SU-DHL-6 (cell line): ENCODE measurements at regions not wholly inside any gene's neighbourhood (a gene's known extent, or its start where the extent isn't known, plus 50 kb on each side); places are given as distances from the start of the nearest gene placed in this dataset.

Experiments used
- CTCF ChIP-seq: fragments of 200-600 bp; sonication (generic); IDR thresholded peaks from one replicate; pipeline ENCODE4 v1.5.1; 2017; ENCODE audit warnings: antibody characterized with exemption, mild to moderate bottlenecking, low read length, moderate library complexity; ENCODE audit not compliant: insufficient read depth, poor library complexity, severe bottlenecking
- EZH2phosphoT487 ChIP-seq: fragments of 200-600 bp; sonication (generic), shearing (Covaris generic); conservative IDR thresholded peaks from 2 replicates; pipeline ENCODE4 v1.6.1; 2018; ENCODE audit warnings: mild to moderate bottlenecking, antibody characterized with exemption, low read length, moderate library complexity, mixed read lengths

DNA sequence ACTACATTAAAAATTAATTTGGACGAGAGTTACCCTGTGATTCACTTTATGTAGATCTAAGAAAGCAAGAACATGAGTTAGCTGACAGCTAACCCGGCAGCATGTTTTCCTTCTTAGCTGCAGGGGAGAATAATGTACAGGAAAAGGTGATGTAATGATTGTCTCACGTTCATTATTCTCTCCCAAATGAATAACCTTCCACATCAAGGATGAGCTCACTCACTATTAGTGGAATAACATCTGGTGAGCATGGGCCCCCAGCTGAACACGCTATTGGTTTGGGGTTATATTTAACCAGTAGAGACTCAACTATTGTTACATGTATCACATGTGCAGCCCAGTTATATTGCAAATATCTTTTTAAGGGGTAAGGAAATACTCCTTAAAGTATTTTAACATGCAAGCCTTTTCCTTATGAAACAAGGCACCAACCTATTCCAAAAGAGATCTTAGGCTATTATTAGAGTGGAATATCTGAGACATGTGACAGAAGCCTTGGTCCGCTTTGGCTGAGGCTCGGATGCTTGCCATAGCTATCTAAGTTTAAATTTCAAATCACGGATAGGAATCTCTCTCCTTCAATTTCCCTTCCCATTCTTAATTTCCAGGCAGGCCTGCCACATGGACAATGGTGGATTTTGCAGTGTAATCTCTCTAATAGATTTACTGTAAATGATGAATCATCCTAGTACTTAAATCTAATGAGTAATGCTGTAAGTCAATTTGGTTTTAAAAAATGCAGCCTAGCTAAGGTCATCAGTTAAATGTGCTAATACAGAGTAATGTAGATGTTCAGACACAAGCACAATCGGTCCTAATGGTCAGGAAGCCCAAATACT is 99.0 kb upstream of the OTUD4 start:
- no peak for TF ChIP-seq CTCF
- TF ChIP-seq EZH2phosphoT487: no peak
